ENCODE measurements at regions not wholly inside any gene's neighbourhood (a gene's known extent, or its start where the extent isn't known, plus 50 kb on each side); places are given as distances from the start of the nearest gene placed in this dataset.
A peak's percentile ranks its signal among the peaks of the same experiment; 100 is the strongest.

GRCh38 chr11:134700101-134700640 is 288.1 kb upstream of the B3GAT1 start:
- WGBS, 4 donors: 63 to 77% (median 71%) methylated on average over 7 of the region's 7 CpGs
- Histone ChIP-seq H3K9me3 (no peaks in the 10 kb centered on the region), H3K27ac (no peak overlapping the region), H3K4me1 (no peaks in the 10 kb centered on the region), H3K4me3 (no peak overlapping the region), H3K36me3 (no peaks in the 10 kb centered on the region), H3K27me3 (peaks cover 0 to 51% (median 0%) of the 10 kb centered on the region in 9 donors)
- TF ChIP-seq, protein P1, sequence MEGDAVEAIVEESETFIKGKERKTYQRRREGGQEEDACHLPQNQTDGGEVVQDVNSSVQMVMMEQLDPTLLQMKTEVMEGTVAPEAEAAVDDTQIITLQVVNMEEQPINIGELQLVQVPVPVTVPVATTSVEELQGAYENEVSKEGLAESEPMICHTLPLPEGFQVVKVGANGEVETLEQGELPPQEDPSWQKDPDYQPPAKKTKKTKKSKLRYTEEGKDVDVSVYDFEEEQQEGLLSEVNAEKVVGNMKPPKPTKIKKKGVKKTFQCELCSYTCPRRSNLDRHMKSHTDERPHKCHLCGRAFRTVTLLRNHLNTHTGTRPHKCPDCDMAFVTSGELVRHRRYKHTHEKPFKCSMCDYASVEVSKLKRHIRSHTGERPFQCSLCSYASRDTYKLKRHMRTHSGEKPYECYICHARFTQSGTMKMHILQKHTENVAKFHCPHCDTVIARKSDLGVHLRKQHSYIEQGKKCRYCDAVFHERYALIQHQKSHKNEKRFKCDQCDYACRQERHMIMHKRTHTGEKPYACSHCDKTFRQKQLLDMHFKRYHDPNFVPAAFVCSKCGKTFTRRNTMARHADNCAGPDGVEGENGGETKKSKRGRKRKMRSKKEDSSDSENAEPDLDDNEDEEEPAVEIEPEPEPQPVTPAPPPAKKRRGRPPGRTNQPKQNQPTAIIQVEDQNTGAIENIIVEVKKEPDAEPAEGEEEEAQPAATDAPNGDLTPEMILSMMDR (IDR thresholded peaks at IDR 0.05): no peak
- TF ChIP-seq POLR2A (IDR thresholded peaks at IDR 0.05): no peak
- DNase-seq (no peak), ATAC-seq (no peak)
- intact Hi-C loops (cut with DNase I): no loop called here

DNA sequence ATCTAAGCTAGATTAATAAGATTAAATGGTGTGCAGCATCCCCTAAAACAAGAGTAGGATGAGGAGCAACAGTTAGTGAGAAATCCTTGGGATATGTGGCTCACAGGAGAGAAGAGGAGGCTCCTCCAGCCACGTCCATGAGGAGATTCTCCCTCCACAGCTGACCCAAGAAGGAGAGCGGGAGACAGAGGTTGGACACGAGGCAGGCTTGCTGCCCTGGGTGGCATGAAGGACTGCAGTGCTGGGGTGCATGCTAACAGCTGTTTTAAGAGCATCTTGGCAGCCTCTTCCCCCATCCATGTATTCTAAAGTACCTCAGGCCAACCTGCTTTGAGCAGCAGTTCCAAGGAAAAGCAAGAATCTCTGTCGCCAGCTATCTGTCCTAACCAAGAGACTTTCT is 284.4 kb upstream of the B3GAT1 start:
- 46 to 56% (median 51%) methylated on average over 4 of the region's 4 CpGs for WGBS, 4 donors
- DNase-seq (no peak), ATAC-seq (no peak)
- TF ChIP-seq, protein P1 (IDR thresholded peaks at IDR 0.05): no peak
- no peak for TF ChIP-seq POLR2A (IDR thresholded peaks at IDR 0.05)
- Histone ChIP-seq H3K4me1 (no peaks in the 10 kb centered on the region), H3K9me3 (no peaks in the 10 kb centered on the region), H3K4me3 (no peak overlapping the region), H3K27ac (no peak overlapping the region), H3K27me3 (peaks cover 0 to 39% (median 0%) of the 10 kb centered on the region in 9 donors), H3K36me3 (no peaks in the 10 kb centered on the region)
- intact Hi-C loops (cut with DNase I): no loop called here

DNA sequence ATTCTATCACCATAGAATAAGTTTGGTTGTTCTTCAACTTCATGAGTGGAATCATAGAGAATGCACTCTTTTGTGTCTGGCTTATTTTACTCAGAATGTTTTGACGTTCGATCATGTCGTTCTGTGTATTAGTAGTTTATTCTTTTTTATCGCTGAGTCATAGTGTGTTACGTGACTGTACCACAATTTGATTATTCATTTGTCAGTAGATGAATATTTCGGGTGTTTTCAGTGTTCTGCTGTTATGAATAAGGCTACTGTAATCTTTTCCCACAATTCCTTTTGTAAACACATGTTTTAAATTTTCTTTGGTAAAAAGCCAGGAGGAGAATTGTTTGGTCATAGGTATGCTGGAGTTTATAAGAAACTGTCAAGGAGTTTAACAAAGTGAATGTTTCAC is 279.9 kb upstream of the B3GAT1 start:
- no peaks in the 10 kb centered on the region for H3K9me3 ChIP-seq
- no peak for DNase-seq
- H3K4me3 ChIP-seq: no peak overlapping the region
- no peaks in the 10 kb centered on the region for H3K4me1 ChIP-seq
- no peaks in the 10 kb centered on the region for H3K36me3 ChIP-seq
- intact Hi-C loops (cut with DNase I): no loop called here
- TF ChIP-seq, protein P1 (IDR thresholded peaks at IDR 0.05): no peak
- TF ChIP-seq POLR2A (IDR thresholded peaks at IDR 0.05): no peak
- WGBS, 4 donors: 71 to 78% (median 74%) methylated on average over 6 of the region's 6 CpGs
- ATAC-seq: no peak
- H3K27me3 ChIP-seq: peaks cover 0 to 48% (median 6%) of the 10 kb centered on the region in 9 donors
- peak overlapping the region in 1 of 12 donors; percentile 11 for H3K27ac ChIP-seq

DNA sequence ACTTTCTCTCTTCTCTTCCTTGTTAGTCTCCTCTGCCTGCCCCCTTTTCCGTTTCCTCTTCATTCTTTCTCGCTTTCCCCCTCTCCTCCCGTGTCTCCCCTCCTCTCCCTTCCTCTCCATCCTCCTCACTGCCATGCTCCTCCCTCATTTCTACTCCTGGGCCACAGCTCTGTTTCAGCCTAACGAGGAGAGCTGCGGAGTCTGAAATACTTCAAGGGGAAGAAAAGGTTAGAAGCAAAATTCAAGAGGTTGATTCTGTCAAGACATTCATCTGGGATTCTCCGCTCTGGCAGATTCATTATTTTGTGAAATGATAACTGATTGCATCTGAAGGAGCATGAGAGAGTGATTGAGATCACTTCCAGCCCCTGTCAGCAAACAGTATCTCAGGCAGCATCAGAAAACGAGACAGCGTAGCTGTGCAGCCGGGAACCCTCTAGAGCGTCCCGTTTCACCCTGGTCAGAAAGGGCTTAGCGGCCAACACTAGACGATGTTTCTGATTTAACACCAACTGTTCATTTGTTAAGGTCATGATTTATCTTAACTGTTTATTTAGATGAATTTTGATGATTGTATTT is 279.3 kb upstream of the B3GAT1 start:
- 58 to 67% (median 63%) methylated on average over 13 of the region's 13 CpGs for WGBS, 4 donors
- H3K27ac ChIP-seq: peak overlapping the region in 1 of 12 donors; percentile 11
- no peak for TF ChIP-seq POLR2A (IDR thresholded peaks at IDR 0.05)
- TF ChIP-seq, protein P1 (IDR thresholded peaks at IDR 0.05): no peak
- no peaks in the 10 kb centered on the region for H3K4me1 ChIP-seq
- DNase-seq (no peak), ATAC-seq (no peak)
- peaks cover 0 to 48% (median 6%) of the 10 kb centered on the region in 9 donors for H3K27me3 ChIP-seq
- no peak overlapping the region for H3K4me3 ChIP-seq
- no peaks in the 10 kb centered on the region for H3K36me3 ChIP-seq
- H3K9me3 ChIP-seq: no peaks in the 10 kb centered on the region
- intact Hi-C loops (cut with DNase I): no loop called here

Data from heart left ventricle (tissue), 16 donors.